ENCODE measurements at regions not wholly inside any gene's neighbourhood (a gene's known extent, or its start where the extent isn't known, plus 50 kb on each side); places are given as distances from the start of the nearest gene placed in this dataset.

DNA sequence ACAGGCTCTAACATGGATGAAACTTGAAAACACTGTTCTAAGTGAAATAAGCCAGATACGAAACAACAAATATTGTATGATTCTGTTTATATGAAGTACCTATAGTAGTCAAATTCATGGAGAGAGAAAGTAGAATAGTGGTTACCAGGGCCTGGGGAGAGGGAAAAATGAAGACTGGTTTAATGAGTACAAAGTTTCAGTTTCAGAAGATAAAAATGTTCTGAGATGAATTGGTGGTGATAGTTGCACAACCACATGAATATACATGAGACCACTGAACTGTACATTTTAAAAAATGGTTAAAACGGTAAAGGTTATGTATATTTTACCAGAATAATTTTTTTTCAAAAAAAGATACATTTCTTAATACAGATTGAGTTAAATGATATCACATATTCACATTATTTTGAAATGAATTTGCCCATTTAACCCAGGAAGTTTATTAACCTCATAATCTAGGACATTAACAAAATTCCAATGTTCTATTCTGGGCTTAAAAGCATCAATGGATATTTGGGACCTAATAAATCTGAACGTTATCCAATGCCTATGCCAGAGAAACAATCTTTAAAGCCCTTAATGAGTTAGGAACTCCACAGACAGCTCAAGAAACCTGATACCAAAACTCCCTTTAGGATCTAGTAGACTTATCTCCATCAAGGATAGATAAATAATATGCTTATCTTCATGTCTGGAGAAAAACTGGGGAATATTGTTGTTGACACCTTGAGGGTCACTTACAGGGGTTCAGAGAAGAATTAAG, 521.3 kb downstream of the EFNA5 start:
- no peak for DNase-seq (ENCODE audit: low read depth)
- H3K4me3 ChIP-seq (ENCODE audit: low read length) = no peak overlapping the region
- TF ChIP-seq, protein P1, sequence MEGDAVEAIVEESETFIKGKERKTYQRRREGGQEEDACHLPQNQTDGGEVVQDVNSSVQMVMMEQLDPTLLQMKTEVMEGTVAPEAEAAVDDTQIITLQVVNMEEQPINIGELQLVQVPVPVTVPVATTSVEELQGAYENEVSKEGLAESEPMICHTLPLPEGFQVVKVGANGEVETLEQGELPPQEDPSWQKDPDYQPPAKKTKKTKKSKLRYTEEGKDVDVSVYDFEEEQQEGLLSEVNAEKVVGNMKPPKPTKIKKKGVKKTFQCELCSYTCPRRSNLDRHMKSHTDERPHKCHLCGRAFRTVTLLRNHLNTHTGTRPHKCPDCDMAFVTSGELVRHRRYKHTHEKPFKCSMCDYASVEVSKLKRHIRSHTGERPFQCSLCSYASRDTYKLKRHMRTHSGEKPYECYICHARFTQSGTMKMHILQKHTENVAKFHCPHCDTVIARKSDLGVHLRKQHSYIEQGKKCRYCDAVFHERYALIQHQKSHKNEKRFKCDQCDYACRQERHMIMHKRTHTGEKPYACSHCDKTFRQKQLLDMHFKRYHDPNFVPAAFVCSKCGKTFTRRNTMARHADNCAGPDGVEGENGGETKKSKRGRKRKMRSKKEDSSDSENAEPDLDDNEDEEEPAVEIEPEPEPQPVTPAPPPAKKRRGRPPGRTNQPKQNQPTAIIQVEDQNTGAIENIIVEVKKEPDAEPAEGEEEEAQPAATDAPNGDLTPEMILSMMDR (conservative IDR thresholded peaks at IDR 0.05; ENCODE audit: low read depth, low read length) = no peak

DNA sequence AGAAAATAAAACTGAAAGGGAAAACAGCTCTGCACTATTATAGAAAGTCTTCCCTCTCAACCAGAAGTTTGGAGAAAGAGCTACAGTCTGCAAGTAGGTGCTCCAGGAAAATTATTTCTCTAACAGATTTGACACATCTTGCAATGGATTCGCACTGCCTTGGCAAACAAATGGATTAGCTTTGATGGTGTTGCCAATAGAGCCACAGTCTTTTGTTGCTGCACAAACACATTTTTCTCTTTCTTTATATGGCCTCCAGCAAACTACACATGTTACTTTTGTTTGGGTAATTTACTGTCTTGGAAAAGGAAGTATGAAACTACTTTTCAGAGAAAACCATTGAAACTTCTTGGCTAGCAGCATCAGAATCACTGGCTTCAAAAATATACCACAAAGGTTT, 523.1 kb downstream of the EFNA5 start:
- TF ChIP-seq, protein P1 (conservative IDR thresholded peaks at IDR 0.05; ENCODE audit: low read depth, low read length) = no peak
- no peak overlapping the region for H3K4me3 ChIP-seq (ENCODE audit: low read length)
- no peak for DNase-seq (ENCODE audit: low read depth)

DNA sequence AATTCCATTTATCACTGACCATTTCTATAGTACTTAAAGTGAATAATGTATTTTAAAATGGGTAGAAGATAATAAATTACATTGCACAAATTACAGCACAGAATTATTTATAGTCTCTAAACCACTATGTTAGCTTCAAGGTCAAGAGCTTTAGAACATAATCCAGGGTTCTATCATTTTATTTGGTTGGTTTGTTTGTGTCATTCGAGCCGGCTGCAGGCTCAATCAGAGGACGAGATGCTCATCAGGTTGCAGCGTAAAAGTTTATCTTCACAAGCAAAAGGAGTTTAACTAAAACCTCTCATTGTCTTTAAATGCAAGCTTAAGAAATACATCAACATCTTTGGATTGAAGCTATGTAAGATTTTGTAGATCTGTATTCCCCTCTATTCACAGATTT, 523.8 kb downstream of the EFNA5 start:
- DNase-seq (ENCODE audit: low read depth) = no peak
- H3K4me3 ChIP-seq (ENCODE audit: low read length) = no peak overlapping the region
- TF ChIP-seq, protein P1 (conservative IDR thresholded peaks at IDR 0.05; ENCODE audit: low read depth, low read length) = no peak

DNA sequence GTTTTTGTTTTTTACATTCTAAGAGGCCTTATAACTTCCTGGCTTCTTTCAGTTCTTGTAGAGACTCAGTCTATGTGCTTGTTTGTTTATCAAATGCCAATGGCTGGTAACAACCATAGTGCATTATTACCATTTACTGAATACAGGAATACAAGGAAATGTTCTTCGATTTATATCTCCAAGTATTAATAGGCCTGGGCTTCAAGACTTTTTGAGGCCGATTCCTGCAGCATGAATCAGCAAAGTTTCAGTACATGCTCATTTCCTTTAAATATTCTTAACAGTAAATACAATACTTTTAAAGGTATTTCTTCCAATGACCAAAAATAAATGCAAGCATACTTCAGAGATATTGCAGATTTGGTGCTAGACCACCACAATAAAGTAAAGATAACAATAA, 535.3 kb downstream of the EFNA5 start:
- TF ChIP-seq, protein P1 (conservative IDR thresholded peaks at IDR 0.05; ENCODE audit: low read depth, low read length) = no peak
- H3K4me3 ChIP-seq (ENCODE audit: low read length) = no peak overlapping the region
- no peak for DNase-seq (ENCODE audit: low read depth)

DNA sequence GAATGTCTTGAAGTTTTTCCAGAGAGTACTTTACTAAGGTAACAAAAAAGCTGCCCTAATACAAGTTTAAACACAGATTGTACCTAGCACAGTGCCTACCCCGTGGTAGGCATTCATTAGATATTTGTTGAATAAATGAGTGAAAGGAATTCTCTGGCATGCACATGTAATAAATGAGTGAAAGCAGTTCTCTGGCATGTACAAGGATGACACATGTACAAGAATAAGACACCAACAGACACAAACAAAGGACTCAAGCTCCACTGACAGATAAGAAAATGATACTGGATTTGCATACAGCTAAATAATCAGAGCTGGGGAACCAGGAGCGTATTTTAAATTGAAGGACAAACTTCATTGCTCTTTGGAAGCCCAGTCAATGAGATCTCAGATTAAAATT, 535.8 kb downstream of the EFNA5 start:
- DNase-seq (ENCODE audit: low read depth) = no peak
- TF ChIP-seq, protein P1 (conservative IDR thresholded peaks at IDR 0.05; ENCODE audit: low read depth, low read length) = no peak

DNA sequence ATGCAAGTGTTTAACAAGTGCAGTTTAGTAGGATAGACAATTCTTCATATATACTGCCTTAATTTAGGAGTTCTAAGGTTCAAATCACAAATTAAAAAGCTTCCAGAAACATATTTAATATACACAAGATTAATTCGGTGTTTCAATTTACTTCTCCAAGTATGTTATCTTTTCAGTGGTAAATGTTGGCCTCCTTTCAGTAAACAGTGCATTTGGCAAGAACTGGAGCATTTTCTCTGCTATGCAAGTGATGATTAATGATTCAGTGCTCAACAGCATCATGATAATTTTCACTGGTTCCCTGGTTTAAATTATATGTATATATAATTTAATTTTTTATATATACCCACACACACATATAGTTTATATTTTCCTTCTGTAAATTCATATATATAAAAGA, 541.7 kb downstream of the EFNA5 start:
- TF ChIP-seq, protein P1 (conservative IDR thresholded peaks at IDR 0.05; ENCODE audit: low read depth, low read length) = no peak
- DNase-seq (ENCODE audit: low read depth) = no peak
- H3K4me3 ChIP-seq (ENCODE audit: low read length) = no peak overlapping the region

More for the DNA sequence above, 535.8 kb downstream of the EFNA5 start:
- H3K4me3 ChIP-seq (ENCODE audit: low read length) = no peak overlapping the region

DNA sequence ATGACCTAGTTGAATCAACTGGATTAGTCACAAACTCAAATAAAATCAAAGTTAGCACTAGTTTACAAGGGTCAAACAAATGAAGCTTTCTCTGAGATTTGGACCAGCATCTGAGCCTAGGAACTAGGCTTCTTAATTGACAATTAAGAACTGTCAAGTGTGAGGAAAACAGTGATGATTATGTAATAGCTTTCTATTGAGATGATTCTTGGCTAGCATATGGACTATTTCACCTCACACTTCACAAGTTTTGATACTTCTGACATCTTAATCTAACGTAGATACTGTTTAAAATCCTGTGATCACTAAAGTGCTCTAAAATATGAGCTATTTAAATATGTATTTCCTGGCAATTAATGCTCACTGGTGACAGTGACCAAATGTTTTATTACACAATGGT, 542.9 kb downstream of the EFNA5 start:
- H3K4me3 ChIP-seq (ENCODE audit: low read length) = no peak overlapping the region
- TF ChIP-seq, protein P1 (conservative IDR thresholded peaks at IDR 0.05; ENCODE audit: low read depth, low read length) = no peak
- DNase-seq (ENCODE audit: low read depth) = no peak
